ENCODE measurements at regions not wholly inside any gene's neighbourhood (a gene's known extent, or its start where the extent isn't known, plus 50 kb on each side); places are given as distances from the start of the nearest gene placed in this dataset.

DNA sequence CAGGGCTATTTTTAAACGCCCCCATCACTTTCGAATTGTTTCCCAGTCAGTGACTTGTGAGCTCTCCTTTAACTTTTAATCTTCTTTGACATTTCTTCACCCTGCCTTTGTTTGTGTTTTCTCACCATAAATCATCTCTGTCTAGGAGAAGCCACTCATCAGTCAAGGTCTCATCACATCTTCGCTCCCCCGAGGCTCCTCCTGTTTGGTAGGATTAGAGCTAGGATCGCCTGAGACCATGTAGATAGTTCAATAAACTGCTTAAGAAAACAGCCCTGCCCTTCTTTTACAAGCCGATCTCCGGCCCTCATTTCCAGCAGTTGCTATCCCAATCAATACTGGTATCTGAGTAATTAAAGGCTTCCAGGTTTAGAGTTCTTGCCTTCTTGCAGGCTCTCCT, 472.8 kb upstream of the ADARB2 start:
- intact Hi-C loops (cut with DNase I): no loop called here
- 26 to 49% (median 36%) methylated on average over 7 of the region's 7 CpGs for WGBS, 4 donors
- Histone ChIP-seq H3K4me3 (no peak overlapping the region), H3K4me1 (no peaks in the 10 kb centered on the region), H3K36me3 (no peaks in the 10 kb centered on the region), H3K9me3 (peaks cover 0 to 4% (median 0%) of the 10 kb centered on the region in 12 donors), H3K27me3 (peaks cover 0 to 24% (median 0%) of the 10 kb centered on the region in 9 donors), H3K27ac (no peak overlapping the region)
- ATAC-seq (no peak), DNase-seq (no peak)
- TF ChIP-seq POLR2A (IDR thresholded peaks at IDR 0.05): no peak
- TF ChIP-seq, protein P1, sequence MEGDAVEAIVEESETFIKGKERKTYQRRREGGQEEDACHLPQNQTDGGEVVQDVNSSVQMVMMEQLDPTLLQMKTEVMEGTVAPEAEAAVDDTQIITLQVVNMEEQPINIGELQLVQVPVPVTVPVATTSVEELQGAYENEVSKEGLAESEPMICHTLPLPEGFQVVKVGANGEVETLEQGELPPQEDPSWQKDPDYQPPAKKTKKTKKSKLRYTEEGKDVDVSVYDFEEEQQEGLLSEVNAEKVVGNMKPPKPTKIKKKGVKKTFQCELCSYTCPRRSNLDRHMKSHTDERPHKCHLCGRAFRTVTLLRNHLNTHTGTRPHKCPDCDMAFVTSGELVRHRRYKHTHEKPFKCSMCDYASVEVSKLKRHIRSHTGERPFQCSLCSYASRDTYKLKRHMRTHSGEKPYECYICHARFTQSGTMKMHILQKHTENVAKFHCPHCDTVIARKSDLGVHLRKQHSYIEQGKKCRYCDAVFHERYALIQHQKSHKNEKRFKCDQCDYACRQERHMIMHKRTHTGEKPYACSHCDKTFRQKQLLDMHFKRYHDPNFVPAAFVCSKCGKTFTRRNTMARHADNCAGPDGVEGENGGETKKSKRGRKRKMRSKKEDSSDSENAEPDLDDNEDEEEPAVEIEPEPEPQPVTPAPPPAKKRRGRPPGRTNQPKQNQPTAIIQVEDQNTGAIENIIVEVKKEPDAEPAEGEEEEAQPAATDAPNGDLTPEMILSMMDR (IDR thresholded peaks at IDR 0.05): no peak

DNA sequence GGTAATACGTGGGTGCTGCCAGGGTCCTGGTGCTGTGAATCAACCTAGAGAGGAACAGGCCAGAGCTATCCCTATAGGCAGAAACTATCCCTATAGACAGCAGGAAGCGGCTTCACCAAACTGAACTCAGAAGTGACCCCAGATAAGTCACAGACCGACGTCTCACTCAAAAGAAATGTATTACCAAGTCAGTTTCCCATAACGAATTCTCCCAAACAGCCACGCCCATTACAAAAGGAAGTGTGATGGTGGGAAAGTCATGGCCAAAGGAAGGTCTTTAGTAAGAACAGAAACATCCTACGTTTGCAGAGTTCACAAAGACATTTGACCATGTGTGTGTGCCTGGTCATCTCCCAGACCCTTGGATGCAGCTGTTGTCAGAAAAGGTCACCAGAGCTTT, 470.8 kb upstream of the ADARB2 start:
- Histone ChIP-seq H3K4me3 (no peak overlapping the region), H3K36me3 (no peaks in the 10 kb centered on the region), H3K9me3 (peaks cover 0 to 4% (median 0%) of the 10 kb centered on the region in 12 donors), H3K27ac (no peak overlapping the region), H3K27me3 (peaks cover 0 to 8% (median 0%) of the 10 kb centered on the region in 9 donors), H3K4me1 (no peaks in the 10 kb centered on the region)
- TF ChIP-seq, protein P1 (IDR thresholded peaks at IDR 0.05): no peak
- no peak for TF ChIP-seq POLR2A (IDR thresholded peaks at IDR 0.05)
- intact Hi-C loops (cut with DNase I): no loop called here
- DNase-seq: no peak
- WGBS, 4 donors: 59 to 70% (median 69%) methylated on average over 7 of the region's 7 CpGs
- ATAC-seq: no peak

DNA sequence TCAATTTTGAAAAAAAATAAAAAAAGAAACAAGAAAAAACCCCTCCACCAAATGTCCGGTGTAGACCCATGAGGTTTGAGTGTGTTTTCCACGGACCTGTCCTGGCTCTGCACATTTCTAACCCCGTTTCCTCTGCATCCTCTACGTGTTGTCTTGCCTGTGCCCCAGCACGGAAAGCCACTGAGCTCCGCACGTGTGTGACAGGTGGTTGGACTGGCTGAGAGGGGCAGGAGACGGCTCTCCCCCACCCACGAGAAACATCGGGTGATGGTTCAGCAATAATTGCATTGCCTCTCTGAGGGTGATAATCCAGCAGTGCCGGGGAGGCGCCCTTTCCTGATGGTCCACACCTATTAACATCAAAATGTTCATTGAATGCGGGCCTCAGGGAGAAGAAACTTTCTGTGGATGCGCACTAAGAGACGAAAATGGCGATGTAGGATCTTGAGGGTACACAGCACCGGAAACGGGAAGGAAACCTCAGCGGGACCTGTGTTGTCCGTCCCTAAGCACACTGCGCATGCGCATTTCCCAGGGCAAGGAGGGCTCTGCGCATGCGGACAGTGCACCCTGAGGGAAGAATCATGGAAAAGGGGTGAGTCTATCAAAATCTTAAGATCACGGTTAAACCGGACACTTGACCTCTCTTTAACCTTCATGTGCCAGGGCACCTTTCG, 470.1 kb upstream of the ADARB2 start:
- no peak overlapping the region for H3K4me3 ChIP-seq
- no peak for ATAC-seq
- H3K36me3 ChIP-seq: no peaks in the 10 kb centered on the region
- H3K27ac ChIP-seq: no peak overlapping the region
- WGBS, 4 donors: 90 to 92% (median 91%) methylated on average over 27 of the region's 27 CpGs
- intact Hi-C loops (cut with DNase I): no loop called here
- H3K4me1 ChIP-seq: no peaks in the 10 kb centered on the region
- H3K9me3 ChIP-seq: peaks cover 0 to 4% (median 0%) of the 10 kb centered on the region in 12 donors
- no peak for TF ChIP-seq POLR2A (IDR thresholded peaks at IDR 0.05)
- TF ChIP-seq, protein P1 (IDR thresholded peaks at IDR 0.05): no peak
- H3K27me3 ChIP-seq: peaks cover 0 to 8% (median 0%) of the 10 kb centered on the region in 9 donors
- no peak for DNase-seq

DNA sequence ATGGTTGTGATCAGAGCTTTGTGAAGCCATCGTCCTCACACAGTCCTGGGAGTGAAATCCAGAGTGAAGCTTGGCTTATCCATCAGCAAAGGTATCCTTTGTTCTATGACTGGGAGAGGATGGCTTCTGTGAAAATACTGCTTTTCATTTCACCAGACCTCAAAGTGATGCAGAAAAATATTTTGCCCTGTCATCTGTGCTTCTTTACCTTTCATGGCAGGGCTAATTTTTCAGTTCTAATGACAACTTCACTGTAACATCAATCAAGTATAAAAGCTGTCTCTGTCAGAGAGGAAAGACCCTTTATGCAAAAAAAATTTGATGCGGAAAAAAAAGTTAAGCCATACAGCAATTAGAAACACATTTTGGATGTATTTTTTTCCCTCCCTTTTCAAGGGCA, 468.1 kb upstream of the ADARB2 start:
- no peak for DNase-seq
- no peak overlapping the region for H3K27ac ChIP-seq
- no peak overlapping the region for H3K4me3 ChIP-seq
- H3K36me3 ChIP-seq: no peaks in the 10 kb centered on the region
- WGBS, 4 donors: 57 to 72% (median 65%) methylated on average over 2 of the region's 2 CpGs
- no peak for ATAC-seq
- TF ChIP-seq POLR2A (IDR thresholded peaks at IDR 0.05): no peak
- TF ChIP-seq, protein P1 (IDR thresholded peaks at IDR 0.05): no peak
- peaks cover 0 to 8% (median 0%) of the 10 kb centered on the region in 9 donors for H3K27me3 ChIP-seq
- peaks cover 0 to 4% (median 0%) of the 10 kb centered on the region in 12 donors for H3K9me3 ChIP-seq
- intact Hi-C loops (cut with DNase I): no loop called here
- H3K4me1 ChIP-seq: no peaks in the 10 kb centered on the region
